ENCODE measurements at regions not wholly inside any gene's neighbourhood (a gene's known extent, or its start where the extent isn't known, plus 50 kb on each side); places are given as distances from the start of the nearest gene placed in this dataset.

GRCh38 chr10:128305601-128306345 lies 179.6 kb upstream of the MKI67 start:
- TF ChIP-seq CTCF (IDR thresholded peaks at IDR 0.05; ENCODE audit: low read length) = no peak
- TF ChIP-seq EZH2 (IDR thresholded peaks at IDR 0.05; ENCODE audit: borderline replicate concordance, low read length) = no peak
